Erythroblast (primary cell): ENCODE measurements at regions not wholly inside any gene's neighbourhood (a gene's known extent, or its start where the extent isn't known, plus 50 kb on each side); places are given as distances from the start of the nearest gene placed in this dataset.

Experiments
- GATA1 ChIP-seq: IDR thresholded peaks from 2 replicates; pipeline ENCODE4 v1.6.1; 2011; ENCODE audit warnings: low read depth, mild to moderate bottlenecking, control low read depth, low read length, moderate library complexity
- POLR2A ChIP-seq: IDR thresholded peaks from 2 replicates; pipeline ENCODE4 v1.6.1; 2011; ENCODE audit warnings: mild to moderate bottlenecking, low read length

GRCh38 chr1:148379170-148379500 lies 104.0 kb downstream of the PPIAL4G start:
- TF ChIP-seq POLR2A (no peak), GATA1 (no peak)
